ENCODE measurements at regions not wholly inside any gene's neighbourhood (a gene's known extent, or its start where the extent isn't known, plus 50 kb on each side); places are given as distances from the start of the nearest gene placed in this dataset.

- H3K9me3 ChIP-seq, result peaks cover 0 to 6% (median 0%) of the 10 kb centered on the region in 4 donors
- no peaks in the 10 kb centered on the region for H3K4me1 ChIP-seq
- no peak for DNase-seq
- H3K36me3 ChIP-seq, result no peaks in the 10 kb centered on the region
- H3K4me3 ChIP-seq, result no peak overlapping the region
- TF ChIP-seq POLR2AphosphoS5 (IDR thresholded peaks at IDR 0.05), result no peak
- no peak overlapping the region for H3K27ac ChIP-seq
- intact Hi-C loops (cut with DNase I; ENCODE audit: low total_unique reads), result no loop called here
- no peaks in the 10 kb centered on the region for H3K27me3 ChIP-seq
- 40 to 72% (median 51%) methylated on average over 2 of the region's 2 CpGs for WGBS, 5 donors
Measured at GRCh38 chrX:122168241-122168640, 1015.8 kb upstream of the GRIA3 start.

- 48 to 83% (median 65%) methylated on average over 1 of the region's 1 CpG for whole genome bisulfite sequencing, 5 donors
- H3K27ac ChIP-seq, result no peak overlapping the region
- intact Hi-C loops (cut with DNase I; ENCODE audit: low total_unique reads), result no loop called here
- no peaks in the 10 kb centered on the region for H3K27me3 ChIP-seq
- DNase-seq, result no peak
- peaks cover 0 to 12% (median 4%) of the 10 kb centered on the region in 4 donors for H3K9me3 ChIP-seq
- no peaks in the 10 kb centered on the region for H3K4me1 ChIP-seq
- TF ChIP-seq CTCF (IDR thresholded peaks at IDR 0.05), result no peak
- no peak for TF ChIP-seq POLR2A (IDR thresholded peaks at IDR 0.05)
- no peak for TF ChIP-seq POLR2AphosphoS5 (IDR thresholded peaks at IDR 0.05)
- no peak for TF ChIP-seq EP300 (IDR thresholded peaks at IDR 0.05)
- H3K4me3 ChIP-seq, result no peak overlapping the region
- H3K36me3 ChIP-seq, result no peaks in the 10 kb centered on the region
Measured at GRCh38 chrX:122184791-122185190, 999.3 kb upstream of the GRIA3 start.

GRCh38 chrX:122187069-122187713 lies 996.9 kb upstream of the GRIA3 start:
- intact Hi-C loops (cut with DNase I; ENCODE audit: low total_unique reads), result no loop called here
- no peak overlapping the region for H3K27ac ChIP-seq
- H3K36me3 ChIP-seq, result no peaks in the 10 kb centered on the region
- DNase-seq, result no peak
- no peaks in the 10 kb centered on the region for H3K27me3 ChIP-seq
- no peak overlapping the region for H3K4me3 ChIP-seq
- 33 to 46% (median 45%) methylated on average over 2 of the region's 2 CpGs for WGBS, 5 donors
- TF ChIP-seq POLR2AphosphoS5 (IDR thresholded peaks at IDR 0.05) (no peak), POLR2A (IDR thresholded peaks at IDR 0.05) (no peak), EP300 (IDR thresholded peaks at IDR 0.05) (no peak), CTCF (IDR thresholded peaks at IDR 0.05) (no peak)
- no peaks in the 10 kb centered on the region for H3K4me1 ChIP-seq
- H3K9me3 ChIP-seq, result peaks cover 0 to 12% (median 4%) of the 10 kb centered on the region in 4 donors

GRCh38 chrX:122188751-122189150 lies 995.3 kb upstream of the GRIA3 start:
- no peak for DNase-seq
- Histone ChIP-seq H3K36me3 (no peaks in the 10 kb centered on the region), H3K4me1 (no peaks in the 10 kb centered on the region), H3K27me3 (no peaks in the 10 kb centered on the region), H3K4me3 (no peak overlapping the region), H3K27ac (no peak overlapping the region), H3K9me3 (peaks cover 0 to 12% (median 4%) of the 10 kb centered on the region in 4 donors)
- TF ChIP-seq EP300 (IDR thresholded peaks at IDR 0.05) (no peak), POLR2A (IDR thresholded peaks at IDR 0.05) (no peak), CTCF (IDR thresholded peaks at IDR 0.05) (no peak), POLR2AphosphoS5 (IDR thresholded peaks at IDR 0.05) (no peak)
- intact Hi-C loops (cut with DNase I; ENCODE audit: low total_unique reads), result no loop called here
- WGBS, 5 donors, result 67 to 90% (median 77%) methylated on average over 2 of the region's 2 CpGs

- no peaks in the 10 kb centered on the region for H3K9me3 ChIP-seq
- TF ChIP-seq POLR2AphosphoS5 (IDR thresholded peaks at IDR 0.05) (no peak), CTCF (IDR thresholded peaks at IDR 0.05) (no peak), EP300 (IDR thresholded peaks at IDR 0.05) (no peak), POLR2A (IDR thresholded peaks at IDR 0.05) (no peak)
- DNase-seq, result no peak
- no peaks in the 10 kb centered on the region for H3K4me1 ChIP-seq
- H3K27me3 ChIP-seq, result no peaks in the 10 kb centered on the region
- no peak overlapping the region for H3K27ac ChIP-seq
- no peak overlapping the region for H3K4me3 ChIP-seq
- 47 to 78% (median 65%) methylated on average over 5 of the region's 5 CpGs for WGBS, 5 donors
- no peaks in the 10 kb centered on the region for H3K36me3 ChIP-seq
- intact Hi-C loops (cut with DNase I; ENCODE audit: low total_unique reads), result no loop called here
Measured at GRCh38 chrX:122196343-122196742, 987.7 kb upstream of the GRIA3 start.
